H9 (cell line): ENCODE measurements at regions not wholly inside any gene's neighbourhood (a gene's known extent, or its start where the extent isn't known, plus 50 kb on each side); places are given as distances from the start of the nearest gene placed in this dataset.
"Not testable (repeated sequence)": the region's sequence is repeated elsewhere in the genome, so short reads cannot be mapped to it uniquely, and the experiment has no call there.

ENCODE experiments used
- DNase-seq: peaks from one replicate; pipeline ENCODE4 v3.0.0-alpha.2; 2017
- H2AFZ ChIP-seq: one replicate; pipeline ENCODE4 v1.6.1; 2013; ENCODE audit warnings: mild to moderate bottlenecking, low read length, control low read depth, moderate library complexity
- H2AK5ac ChIP-seq: 2 replicates; pipeline ENCODE4 v1.6.1; 2013; ENCODE audit warnings: low read length, control low read depth, mixed read lengths; ENCODE audit not compliant: insufficient read length
- H2BK120ac ChIP-seq: one replicate; pipeline ENCODE4 v1.6.1; 2013; ENCODE audit warnings: low read depth, mild to moderate bottlenecking, low read length, control low read depth, inconsistent platforms; ENCODE audit not compliant: poor library complexity, severe bottlenecking
- H2BK12ac ChIP-seq: 2 replicates; pipeline ENCODE4 v1.6.1; 2013; ENCODE audit warnings: low read length, control low read depth, mixed read lengths, low read depth; ENCODE audit not compliant: insufficient read length
- H2BK15ac ChIP-seq: 2 replicates; pipeline ENCODE4 v1.6.1; 2013; ENCODE audit warnings: low read depth, low read length, control low read depth
- H2BK20ac ChIP-seq: one replicate; pipeline ENCODE4 v1.6.1; 2013; ENCODE audit warnings: low read depth, mild to moderate bottlenecking, low read length, control low read depth, inconsistent platforms; ENCODE audit not compliant: poor library complexity, severe bottlenecking
- H2BK5ac ChIP-seq: 2 replicates; pipeline ENCODE4 v1.6.1; 2013; ENCODE audit warnings: low read length, control low read depth, mixed read lengths; ENCODE audit not compliant: insufficient read length
- H3K14ac ChIP-seq: 2 replicates; pipeline ENCODE4 v1.6.1; 2013; ENCODE audit warnings: low read length, control low read depth; ENCODE audit not compliant: insufficient read depth
- H3K18ac ChIP-seq: 2 replicates; pipeline ENCODE4 v1.6.1; 2013; ENCODE audit warnings: low read depth, mild to moderate bottlenecking, mixed read lengths, low read length, control low read depth; ENCODE audit not compliant: insufficient read length
- H3K23ac ChIP-seq: 2 replicates; pipeline ENCODE4 v1.6.1; 2013; ENCODE audit warnings: low read length, control low read depth, mixed read lengths, low read depth; ENCODE audit not compliant: insufficient read length
- H3K23me2 ChIP-seq: 2 replicates; pipeline ENCODE4 v1.6.1; 2013; ENCODE audit warnings: low read depth, mild to moderate bottlenecking, mixed read lengths, low read length, control low read depth; ENCODE audit not compliant: insufficient read length, poor library complexity, severe bottlenecking
- H3K27ac ChIP-seq: 2 replicates; pipeline ENCODE4 v1.5.1; 2013; ENCODE audit warnings: low read length, control low read depth, mixed read lengths, low read depth; ENCODE audit not compliant: insufficient read length
- H3K27me3 ChIP-seq: 2 replicates; pipeline ENCODE4 v1.6.1; 2013; ENCODE audit warnings: low read length, control low read depth, inconsistent platforms; ENCODE audit not compliant: insufficient read depth
- H3K4ac ChIP-seq: 2 replicates; pipeline ENCODE4 v1.6.1; 2013; ENCODE audit warnings: low read depth, mild to moderate bottlenecking, control low read depth, inconsistent platforms, low read length, moderate library complexity
- H3K4me1 ChIP-seq: 2 replicates; pipeline ENCODE4 v1.6.1; 2013; ENCODE audit warnings: low read length, control low read depth, inconsistent platforms; ENCODE audit not compliant: insufficient read depth
- H3K4me2 ChIP-seq: 2 replicates; pipeline ENCODE4 v1.6.1; 2013; ENCODE audit warnings: low read length, control low read depth, mixed read lengths; ENCODE audit not compliant: insufficient read length, insufficient read depth
- H3K56ac ChIP-seq: 2 replicates; pipeline ENCODE4 v1.6.1; 2013; ENCODE audit warnings: low read depth, mild to moderate bottlenecking, mixed read lengths, low read length, control low read depth; ENCODE audit not compliant: insufficient read length
- H3K79me1 ChIP-seq: 2 replicates; pipeline ENCODE4 v1.6.1; 2013; ENCODE audit warnings: low read depth, mild to moderate bottlenecking, moderate library complexity, low read length, control low read depth, inconsistent platforms; ENCODE audit not compliant: insufficient read depth, poor library complexity, severe bottlenecking
- H3K79me2 ChIP-seq: 2 replicates; pipeline ENCODE4 v1.6.1; 2013; ENCODE audit warnings: low read length, control low read depth, inconsistent platforms; ENCODE audit not compliant: insufficient read depth
- H3K9ac ChIP-seq: 2 replicates; pipeline ENCODE4 v1.6.1; 2013; ENCODE audit warnings: low read length, control low read depth, mixed read lengths; ENCODE audit not compliant: insufficient read length; ENCODE audit errors: extremely low read depth
- H3K9me3 ChIP-seq: one replicate; pipeline ENCODE4 v1.6.1; 2013; ENCODE audit warnings: low read depth, low read length, inconsistent platforms; ENCODE audit not compliant: control insufficient read depth
- H3T11ph ChIP-seq: one replicate; pipeline ENCODE4 v1.6.1; 2013; ENCODE audit warnings: mild to moderate bottlenecking, low read length, control low read depth, inconsistent platforms
- H4K20me1 ChIP-seq: one replicate; pipeline ENCODE4 v1.6.1; 2013; ENCODE audit not compliant: control insufficient read depth, insufficient read length, insufficient read depth
- H4K5ac ChIP-seq: 2 replicates; pipeline ENCODE4 v1.6.1; 2013; ENCODE audit warnings: low read depth, mild to moderate bottlenecking, mixed read lengths, low read length, control low read depth; ENCODE audit not compliant: insufficient read length
- H4K8ac ChIP-seq: replicated peaks from 2 replicates; pipeline ENCODE4 v1.6.1; 2013; ENCODE audit warnings: low read length, control low read depth, mixed read lengths, low read depth; ENCODE audit not compliant: insufficient read length
- H4K91ac ChIP-seq: 2 replicates; pipeline ENCODE4 v1.6.1; 2013; ENCODE audit warnings: low read depth, mild to moderate bottlenecking, moderate library complexity, mixed read lengths, low read length, control low read depth; ENCODE audit not compliant: insufficient read length
- H3K27ac Mint-ChIP-seq, 3 experiments: 2 replicates in 2 of 3; 3 replicates in 1 of 3; pipeline ENCODE4 v1.8.0; 2020 to 2021; ENCODE audit warnings: mixed read lengths in 3 of 3, mild to moderate bottlenecking in 1 of 3, moderate library complexity in 1 of 3
- H3K27me3 Mint-ChIP-seq: 2 replicates; pipeline ENCODE4 v1.8.0; 2021; ENCODE audit warnings: low read depth, mild to moderate bottlenecking, moderate library complexity, mixed read lengths
- H3K36me3 Mint-ChIP-seq, 3 experiments: 2 replicates in 2 of 3; 3 replicates in 1 of 3; pipeline ENCODE4 v1.8.0; 2020 to 2021; ENCODE audit warnings: low read depth in 3 of 3, mixed read lengths in 3 of 3; ENCODE audit not compliant: insufficient read depth in 1 of 3
- H3K4me1 Mint-ChIP-seq, 2 experiments: 2 replicates each; pipeline ENCODE4 v1.8.0; 2020; ENCODE audit warnings: mixed read lengths in 2 of 2
- H3K4me3 Mint-ChIP-seq, 2 experiments: 2 replicates in 1 of 2; 3 replicates in 1 of 2; pipeline ENCODE4 v1.8.0; 2020 to 2021; ENCODE audit warnings: mild to moderate bottlenecking in 2 of 2, mixed read lengths in 2 of 2, moderate library complexity in 1 of 2
- H3K9me3 Mint-ChIP-seq, 2 experiments: 2 replicates in 1 of 2; 3 replicates in 1 of 2; pipeline ENCODE4 v1.8.0; 2020; ENCODE audit warnings: mild to moderate bottlenecking in 2 of 2, mixed read lengths in 2 of 2, moderate library complexity in 1 of 2
- WGBS: extraction: QIAGEN DNeasy Blood & Tissue Kit; methylation state at CpG from one replicate; pipeline ENCODE4 v1.1.7; 2013; ENCODE audit warnings: missing lambda C conversion rate, low lambda C conversion rate, mixed read lengths; ENCODE audit not compliant: insufficient read length; ENCODE audit errors: extremely low coverage; 5-methylcytosine and 5-hydroxymethylcytosine counted together

DNA sequence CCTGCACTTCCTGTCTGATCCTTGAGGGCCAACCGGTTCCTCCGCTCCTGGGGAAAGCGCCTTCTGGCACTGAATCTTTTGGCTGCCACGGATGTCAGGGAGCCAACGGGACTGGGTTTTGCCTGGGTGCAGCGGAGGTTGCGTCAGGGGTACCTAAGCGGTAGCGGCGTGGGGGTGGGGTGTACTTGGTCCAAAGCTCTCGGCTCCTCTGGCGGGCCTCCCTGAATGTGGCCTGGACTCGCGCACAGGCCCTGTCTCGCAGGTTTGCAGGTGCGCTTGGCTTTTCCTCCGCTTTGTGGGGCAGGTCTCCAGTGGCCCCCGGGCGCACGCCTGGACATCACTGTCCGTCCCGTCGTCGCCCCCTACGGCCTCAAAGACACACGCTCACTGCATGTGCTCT, 1410.1 kb upstream of the PCDH10 start:
- not testable (repeated sequence) for H2BK15ac ChIP-seq, H3K4me1 ChIP-seq, H3K56ac ChIP-seq, H3K14ac ChIP-seq, H3K18ac ChIP-seq, H3K79me1 ChIP-seq, DNase-seq, H3K27ac Mint-ChIP-seq, H3K4ac ChIP-seq, H2AK5ac ChIP-seq, H3K23ac ChIP-seq, H2BK5ac ChIP-seq, H3K4me1 Mint-ChIP-seq, H3K9me3 Mint-ChIP-seq, H3K27ac ChIP-seq, H4K20me1 ChIP-seq, H3K27me3 ChIP-seq, H3K4me2 ChIP-seq, H4K91ac ChIP-seq, H3K4me3 Mint-ChIP-seq, H2BK20ac ChIP-seq, H2BK12ac ChIP-seq, H3K23me2 ChIP-seq, H3K9me3 ChIP-seq, H4K8ac ChIP-seq, H3K79me2 ChIP-seq, H2BK120ac ChIP-seq, H3T11ph ChIP-seq, H3K27me3 Mint-ChIP-seq, H4K5ac ChIP-seq, H3K9ac ChIP-seq, H2AFZ ChIP-seq
- peaks cover 7 to 12% (median 7%) of the 10 kb centered on the region in 3 experiments for H3K36me3 Mint-ChIP-seq
- no CpG with 5 or more reads among the region's 26 CpGs for WGBS

DNA sequence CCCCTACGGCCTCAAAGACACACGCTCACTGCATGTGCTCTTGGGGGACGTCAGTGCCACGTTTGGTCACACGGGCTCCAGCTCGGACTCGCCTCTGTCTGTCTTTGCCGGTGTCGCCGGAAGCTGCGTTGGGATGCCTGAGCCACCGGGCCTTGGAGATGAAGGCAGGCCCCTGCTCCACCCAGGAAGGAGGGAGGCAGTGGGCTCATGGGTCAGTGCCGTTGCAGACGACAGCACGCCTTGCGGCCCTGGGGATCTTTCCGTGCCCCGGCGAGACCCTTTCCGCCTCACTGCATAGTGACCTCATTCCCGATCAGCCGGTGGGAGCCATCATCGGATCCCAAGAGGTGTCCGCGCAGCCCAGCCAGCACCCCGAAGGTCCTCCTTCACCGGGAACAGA, 1407.3 kb upstream of the PCDH10 start:
- not testable (repeated sequence) for H3K79me2 ChIP-seq, H2BK5ac ChIP-seq, H3K56ac ChIP-seq, H3K14ac ChIP-seq, H3K4me1 ChIP-seq, H2BK15ac ChIP-seq, H3K23me2 ChIP-seq, H2BK12ac ChIP-seq, H3K9me3 Mint-ChIP-seq, H4K20me1 ChIP-seq, DNase-seq, H2BK120ac ChIP-seq, H4K8ac ChIP-seq, H3K9ac ChIP-seq, H3K79me1 ChIP-seq, H2BK20ac ChIP-seq, H3K18ac ChIP-seq, H3K9me3 ChIP-seq, H3K4me3 Mint-ChIP-seq, H3K23ac ChIP-seq, H4K5ac ChIP-seq, H3T11ph ChIP-seq, H3K27ac Mint-ChIP-seq, H2AFZ ChIP-seq, H4K91ac ChIP-seq, H3K4me2 ChIP-seq, H3K4me1 Mint-ChIP-seq, H3K4ac ChIP-seq, H3K27me3 ChIP-seq, H3K36me3 Mint-ChIP-seq, H2AK5ac ChIP-seq, H3K27me3 Mint-ChIP-seq, H3K27ac ChIP-seq
- no CpG with 5 or more reads among the region's 27 CpGs for WGBS
